Progenitor cell of endocrine pancreas (in vitro differentiated cells): ENCODE measurements at regions not wholly inside any gene's neighbourhood (a gene's known extent, or its start where the extent isn't known, plus 50 kb on each side); places are given as distances from the start of the nearest gene placed in this dataset.

Experiments
- DNase-seq: peaks from one replicate; pipeline ENCODE4 v3.0.0; 2021; ENCODE audit warnings: low spot score; ENCODE audit not compliant: unreplicated experiment
- H3K27ac Mint-ChIP-seq: 2 replicates; pipeline ENCODE4 v1.8.0; 2021; ENCODE audit warnings: mild to moderate bottlenecking, moderate library complexity, mixed read lengths
- H3K27me3 Mint-ChIP-seq: 2 replicates; pipeline ENCODE4 v1.8.0; 2021; ENCODE audit warnings: mixed read lengths
- H3K36me3 Mint-ChIP-seq: 2 replicates; pipeline ENCODE4 v1.8.0; 2022; ENCODE audit warnings: mixed read lengths; ENCODE audit not compliant: insufficient read depth
- H3K4me1 Mint-ChIP-seq: 2 replicates; pipeline ENCODE4 v1.8.0; 2021; ENCODE audit warnings: low read depth, mixed read lengths
- H3K4me3 Mint-ChIP-seq: 2 replicates; pipeline ENCODE4 v1.8.0; 2021; ENCODE audit warnings: low read depth, mild to moderate bottlenecking, moderate library complexity, mixed read lengths
- H3K9me3 Mint-ChIP-seq: 2 replicates; pipeline ENCODE4 v1.8.0; 2021; ENCODE audit warnings: low read depth, mixed read lengths
- TF ChIP-seq, protein P1 (sequence below): fragments of 200-600 bp; sonication (generic); IDR thresholded peaks from one replicate; pipeline ENCODE4 v1.5.0; 2021; ENCODE audit warnings: antibody characterized with exemption, mild to moderate bottlenecking; ENCODE audit not compliant: unreplicated experiment

GRCh38 chr19:27993619-27994570 lies 1219.1 kb downstream of the UQCRFS1 start:
- Mint-ChIP-seq H3K9me3 (no peaks in the 10 kb centered on the region), H3K27ac (no peak overlapping the region), H3K4me1 (no peaks in the 10 kb centered on the region), H3K4me3 (no peak overlapping the region), H3K36me3 (no peaks in the 10 kb centered on the region), H3K27me3 (peaks cover 15% of the 10 kb centered on the region)
- TF ChIP-seq, protein P1, sequence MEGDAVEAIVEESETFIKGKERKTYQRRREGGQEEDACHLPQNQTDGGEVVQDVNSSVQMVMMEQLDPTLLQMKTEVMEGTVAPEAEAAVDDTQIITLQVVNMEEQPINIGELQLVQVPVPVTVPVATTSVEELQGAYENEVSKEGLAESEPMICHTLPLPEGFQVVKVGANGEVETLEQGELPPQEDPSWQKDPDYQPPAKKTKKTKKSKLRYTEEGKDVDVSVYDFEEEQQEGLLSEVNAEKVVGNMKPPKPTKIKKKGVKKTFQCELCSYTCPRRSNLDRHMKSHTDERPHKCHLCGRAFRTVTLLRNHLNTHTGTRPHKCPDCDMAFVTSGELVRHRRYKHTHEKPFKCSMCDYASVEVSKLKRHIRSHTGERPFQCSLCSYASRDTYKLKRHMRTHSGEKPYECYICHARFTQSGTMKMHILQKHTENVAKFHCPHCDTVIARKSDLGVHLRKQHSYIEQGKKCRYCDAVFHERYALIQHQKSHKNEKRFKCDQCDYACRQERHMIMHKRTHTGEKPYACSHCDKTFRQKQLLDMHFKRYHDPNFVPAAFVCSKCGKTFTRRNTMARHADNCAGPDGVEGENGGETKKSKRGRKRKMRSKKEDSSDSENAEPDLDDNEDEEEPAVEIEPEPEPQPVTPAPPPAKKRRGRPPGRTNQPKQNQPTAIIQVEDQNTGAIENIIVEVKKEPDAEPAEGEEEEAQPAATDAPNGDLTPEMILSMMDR, result no peak
- no peak for DNase-seq

GRCh38 chr19:27986299-27986698 lies 1226.7 kb downstream of the UQCRFS1 start:
- TF ChIP-seq, protein P1, result no peak
- Mint-ChIP-seq H3K36me3 (no peaks in the 10 kb centered on the region), H3K27me3 (peaks cover 18% of the 10 kb centered on the region), H3K4me1 (no peaks in the 10 kb centered on the region), H3K4me3 (no peak overlapping the region), H3K9me3 (no peaks in the 10 kb centered on the region), H3K27ac (no peak overlapping the region)
- no peak for DNase-seq

DNA sequence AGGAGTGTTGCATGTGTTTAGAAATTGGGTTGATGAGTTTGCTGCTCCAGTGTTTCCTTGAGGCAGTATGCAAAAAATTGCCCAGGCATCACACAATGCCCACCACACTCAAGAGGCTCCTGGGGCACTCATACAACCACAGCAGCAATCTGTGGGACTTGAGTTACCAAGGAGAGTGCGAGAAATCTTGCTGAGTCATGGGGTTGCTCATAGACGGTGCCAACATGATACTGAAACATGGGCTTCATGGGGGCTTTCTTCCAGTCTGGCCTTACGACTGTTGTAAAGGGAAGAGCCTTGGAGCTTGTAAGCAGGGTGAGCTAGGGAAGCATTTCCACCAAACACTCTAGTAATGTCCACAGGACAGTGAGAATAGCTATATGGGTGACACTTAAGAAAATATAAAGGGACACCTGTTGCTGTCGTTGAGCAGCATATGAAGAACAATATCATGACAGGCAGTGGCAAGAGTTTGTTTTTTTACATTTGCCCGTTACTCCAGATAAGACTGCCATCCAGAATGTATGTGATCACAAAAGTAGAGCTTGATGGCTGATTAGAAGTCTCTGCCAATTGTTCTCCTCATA lies 1237.4 kb downstream of the UQCRFS1 start:
- peaks cover 9% of the 10 kb centered on the region for H3K4me1 Mint-ChIP-seq
- no peaks in the 10 kb centered on the region for H3K36me3 Mint-ChIP-seq
- peaks cover 21% of the 10 kb centered on the region for H3K27me3 Mint-ChIP-seq
- no peak overlapping the region for H3K27ac Mint-ChIP-seq
- no peak for DNase-seq
- no peaks in the 10 kb centered on the region for H3K9me3 Mint-ChIP-seq
- no peak overlapping the region for H3K4me3 Mint-ChIP-seq
- TF ChIP-seq, protein P1, result no peak

DNA sequence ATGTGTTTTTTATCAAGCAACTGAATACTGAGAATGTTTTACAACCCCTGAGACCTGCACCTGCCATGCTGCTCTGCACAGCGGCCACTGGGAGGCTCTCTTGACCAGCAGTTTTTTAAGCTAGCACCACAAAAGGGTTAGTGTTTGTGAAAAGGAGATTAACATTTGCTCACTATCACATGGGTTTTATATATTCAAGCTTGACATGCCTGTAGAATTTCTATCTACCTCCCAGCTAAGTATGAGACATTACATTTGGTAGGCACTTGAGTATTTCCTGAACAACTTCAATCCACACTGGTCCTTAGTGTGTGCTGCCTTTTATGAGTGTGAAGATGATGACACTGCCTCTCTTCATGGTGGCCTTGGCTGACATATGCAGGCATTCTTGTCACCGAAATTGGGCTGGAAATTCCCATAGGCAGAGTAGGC lies 1238.9 kb downstream of the UQCRFS1 start:
- TF ChIP-seq, protein P1, result peak; percentile 93
- Mint-ChIP-seq H3K27me3 (peaks cover 21% of the 10 kb centered on the region), H3K4me3 (no peak overlapping the region), H3K9me3 (no peaks in the 10 kb centered on the region), H3K27ac (no peak overlapping the region), H3K4me1 (peaks cover 9% of the 10 kb centered on the region), H3K36me3 (no peaks in the 10 kb centered on the region)
- DNase-seq, result peak; percentile 20

- H3K4me3 Mint-ChIP-seq, result no peak overlapping the region
- TF ChIP-seq, protein P1, result no peak
- no peak for DNase-seq
- peak overlapping the region; percentile 19 for H3K27ac Mint-ChIP-seq
- H3K4me1 Mint-ChIP-seq, result peaks cover 9% of the 10 kb centered on the region
- H3K36me3 Mint-ChIP-seq, result no peaks in the 10 kb centered on the region
- no peaks in the 10 kb centered on the region for H3K9me3 Mint-ChIP-seq
- H3K27me3 Mint-ChIP-seq, result peaks cover 21% of the 10 kb centered on the region
Measured at GRCh38 chr19:27972291-27973040, 1240.5 kb downstream of the UQCRFS1 start.
